Esophagus squamous epithelium (tissue), 5 donors: ENCODE measurements at regions not wholly inside any gene's neighbourhood (a gene's known extent, or its start where the extent isn't known, plus 50 kb on each side); places are given as distances from the start of the nearest gene placed in this dataset.

ENCODE experiments used
- DNase-seq: peaks from one replicate; lab custom pipeline; 2025; lab: John Stamatoyannopoulos, UW
- H3K27ac ChIP-seq, 4 donors: fragments of 200-600 bp; sonication (generic); one replicate each; pipeline ENCODE4 v1.5.1; 2016 to 2019; ENCODE audit warnings: mild to moderate bottlenecking in 1 of 4
- H3K27me3 ChIP-seq, 4 donors: fragments of 200-600 bp; sonication (generic); 1 replicate in 3 of 4; 2 replicates in 1 of 4; pipeline versions ENCODE4 v1.5.1 to v1.6.0; 2017 to 2021; ENCODE audit warnings: antibody characterized with exemption in 1 of 4
- H3K36me3 ChIP-seq, 3 donors: fragments of 200-600 bp; sonication (generic); one replicate each; pipeline ENCODE4 v1.5.1; 2016 to 2019
- H3K4me1 ChIP-seq, 3 donors: fragments of 200-600 bp; sonication (generic); one replicate each; pipeline ENCODE4 v1.5.1; 2017 to 2019
- H3K4me3 ChIP-seq, 4 donors: fragments of 200-600 bp; sonication (generic); 1 replicate in 3 of 4; 2 replicates in 1 of 4; pipeline ENCODE4 v1.5.1; 2016 to 2019; ENCODE audit warnings: mild to moderate bottlenecking in 2 of 4, moderate library complexity in 1 of 4
- H3K9me3 ChIP-seq, 3 donors: fragments of 200-600 bp; sonication (generic); one replicate each; pipeline ENCODE4 v1.5.1; 2016 to 2019
- CTCF ChIP-seq, 6 experiments: fragments of 450-650 bp in 4 of 6; fragments of 200-600 bp in 2 of 6; sonication (generic) in 2 of 6; IDR thresholded peaks; one replicate each; pipeline ENCODE4 v1.5.1; 2016 to 2019; ENCODE audit warnings: antibody characterized with exemption in 6 of 6, mild to moderate bottlenecking in 4 of 6, moderate library complexity in 4 of 6
- POLR2A ChIP-seq, 4 donors: fragments of 450-650 bp; IDR thresholded peaks; one replicate each; pipeline ENCODE4 v1.6.1; 2017; ENCODE audit warnings: antibody characterized with exemption in 4 of 4, mild to moderate bottlenecking in 4 of 4, moderate library complexity in 3 of 4
- WGBS, 2 donors: methylation state at CpG; one replicate each; pipeline ENCODE4 v1.1.5; 2018; 5-methylcytosine and 5-hydroxymethylcytosine counted together
- intact Hi-C: fragments of 100-400 bp; cut with DNase I; formaldehyde crosslinking; loops from one replicate; pipeline ENCODE4 v1.15.0; 2022
- donor health status: DM: yes; HTN: yes; CAD: no.

DNA sequence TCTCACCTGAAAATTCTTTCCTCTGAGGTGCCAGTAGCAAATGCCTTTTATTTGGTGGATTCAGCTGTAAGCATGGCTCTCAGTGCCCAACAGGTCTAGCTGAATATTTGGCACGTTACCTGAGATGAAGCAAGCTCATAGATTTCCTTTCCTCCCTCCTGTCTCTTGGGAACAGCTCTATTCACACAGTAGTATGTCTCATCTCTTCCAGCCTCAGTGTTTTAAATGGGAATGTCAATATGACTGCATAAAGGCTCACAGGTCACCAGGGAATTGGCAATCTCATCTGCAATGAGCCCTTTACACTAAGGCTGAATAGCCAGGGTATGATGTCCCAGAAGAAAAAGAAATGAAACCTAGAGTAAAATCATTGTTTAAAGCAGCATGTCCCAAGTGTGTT lies 733.5 kb downstream of the NTRK3 start:
- WGBS, 2 donors: 64% methylated on average over 1 of the region's 1 CpG; no CpG with 5 or more reads in 1 of the 2 donors
- DNase-seq: no peak
- peaks cover 0 to 10% (median 0%) of the 10 kb centered on the region in 3 donors for H3K4me1 ChIP-seq
- no peaks in the 10 kb centered on the region for H3K9me3 ChIP-seq
- H3K36me3 ChIP-seq: no peaks in the 10 kb centered on the region
- H3K4me3 ChIP-seq: no peak overlapping the region
- intact Hi-C loops: no loop called here
- TF ChIP-seq POLR2A (IDR thresholded peaks at IDR 0.05): no peak
- no peak for TF ChIP-seq CTCF (IDR thresholded peaks at IDR 0.05)
- no peaks in the 10 kb centered on the region for H3K27me3 ChIP-seq
- no peak overlapping the region for H3K27ac ChIP-seq

DNA sequence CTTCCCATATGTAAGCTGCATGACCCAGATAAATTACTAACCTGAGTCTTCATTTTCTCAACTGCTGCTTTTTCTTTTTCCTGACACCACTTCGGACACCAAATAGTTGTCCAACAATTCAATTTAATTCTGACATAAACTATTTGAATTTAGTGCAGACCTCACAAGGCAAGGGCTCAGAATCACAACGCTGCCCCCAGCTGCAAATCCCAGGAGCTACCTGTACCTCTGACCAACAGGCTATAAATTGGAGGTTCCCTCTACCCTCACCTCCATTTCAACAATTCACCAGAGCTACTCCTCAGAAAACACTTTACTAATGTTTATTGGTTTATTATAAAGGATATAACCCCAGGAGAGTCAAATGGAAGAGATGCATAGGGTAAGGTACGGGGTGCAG lies 737.6 kb downstream of the NTRK3 start:
- Histone ChIP-seq H3K4me1 (no peaks in the 10 kb centered on the region), H3K27me3 (no peaks in the 10 kb centered on the region), H3K4me3 (no peak overlapping the region), H3K9me3 (no peaks in the 10 kb centered on the region), H3K27ac (no peak overlapping the region), H3K36me3 (no peaks in the 10 kb centered on the region)
- no peak for DNase-seq
- 77 to 79% methylated on average over 3 of the region's 3 CpGs for WGBS, 2 donors
- intact Hi-C loops: no loop called here
- TF ChIP-seq CTCF (IDR thresholded peaks at IDR 0.05): no peak
- no peak for TF ChIP-seq POLR2A (IDR thresholded peaks at IDR 0.05)

DNA sequence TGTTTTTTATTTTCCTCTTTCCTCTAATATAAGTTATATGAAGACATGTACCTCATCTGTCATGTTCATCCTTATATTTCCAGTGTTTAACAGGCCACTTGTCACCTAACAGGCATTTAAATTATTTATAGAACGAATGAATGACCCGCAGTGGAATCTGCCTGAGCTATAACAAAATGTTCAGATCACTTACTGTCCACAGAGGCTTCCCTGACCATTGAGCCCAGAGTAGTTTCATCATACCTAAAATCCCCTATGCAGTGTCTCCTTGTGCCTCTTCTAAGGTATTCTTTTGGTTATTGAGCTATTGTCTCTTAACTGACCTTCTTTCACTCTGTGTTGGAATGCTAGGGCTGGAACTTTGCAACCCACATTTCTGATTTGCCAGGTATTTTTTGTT lies 748.5 kb downstream of the NTRK3 start:
- Histone ChIP-seq H3K9me3 (no peaks in the 10 kb centered on the region), H3K27me3 (no peaks in the 10 kb centered on the region), H3K4me3 (no peak overlapping the region), H3K4me1 (no peaks in the 10 kb centered on the region), H3K36me3 (no peaks in the 10 kb centered on the region), H3K27ac (no peak overlapping the region)
- TF ChIP-seq CTCF (IDR thresholded peaks at IDR 0.05) (no peak), POLR2A (IDR thresholded peaks at IDR 0.05) (no peak)
- 87 to 100% methylated on average over 2 of the region's 2 CpGs for WGBS, 2 donors
- DNase-seq: no peak
- intact Hi-C loops: no loop called here

GRCh38 chr15:87502173-87502572 lies 754.4 kb downstream of the NTRK3 start:
- 82 to 86% methylated on average over 2 of the region's 2 CpGs for WGBS, 2 donors
- H3K4me1 ChIP-seq: no peaks in the 10 kb centered on the region
- H3K4me3 ChIP-seq: no peak overlapping the region
- no peaks in the 10 kb centered on the region for H3K36me3 ChIP-seq
- no peaks in the 10 kb centered on the region for H3K9me3 ChIP-seq
- no peaks in the 10 kb centered on the region for H3K27me3 ChIP-seq
- intact Hi-C loops: no loop called here
- no peak overlapping the region for H3K27ac ChIP-seq
- TF ChIP-seq POLR2A (IDR thresholded peaks at IDR 0.05): no peak
- DNase-seq: no peak

DNA sequence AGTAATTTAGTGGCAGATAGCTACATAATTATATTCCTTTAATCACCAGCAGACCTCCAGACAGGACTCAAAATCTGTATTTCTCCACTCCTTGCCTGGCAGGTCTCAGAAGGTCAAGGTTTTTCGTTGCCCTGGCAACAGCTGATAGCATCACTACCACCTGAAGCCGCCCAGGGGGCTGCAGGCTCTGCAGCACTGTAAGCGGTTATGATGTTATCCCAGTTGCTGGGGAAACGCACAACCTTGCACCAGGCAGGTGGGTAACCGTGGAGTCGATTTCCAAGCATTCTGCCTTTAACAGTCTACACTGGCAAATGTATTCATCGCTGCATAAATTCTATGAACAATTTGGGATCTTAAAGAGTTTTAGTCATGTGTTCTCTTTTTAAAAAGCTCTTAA lies 756.3 kb downstream of the NTRK3 start:
- no peaks in the 10 kb centered on the region for H3K36me3 ChIP-seq
- intact Hi-C loops: no loop called here
- 63 to 79% methylated on average over 7 of the region's 7 CpGs for WGBS, 2 donors

More for the DNA sequence above, 756.3 kb downstream of the NTRK3 start:
- Histone ChIP-seq H3K4me1 (no peaks in the 10 kb centered on the region), H3K27ac (no peak overlapping the region), H3K4me3 (no peak overlapping the region), H3K27me3 (no peaks in the 10 kb centered on the region), H3K9me3 (no peaks in the 10 kb centered on the region)
- no peak for DNase-seq
- TF ChIP-seq POLR2A (IDR thresholded peaks at IDR 0.05) (no peak), CTCF (IDR thresholded peaks at IDR 0.05) (no peak)
